Adrenal gland (tissue), 9 donors: ENCODE measurements at regions not wholly inside any gene's neighbourhood (a gene's known extent, or its start where the extent isn't known, plus 50 kb on each side); places are given as distances from the start of the nearest gene placed in this dataset.

Source experiments
- DNase-seq, 7 donors: peaks; one replicate each; pipeline ENCODE4 v3.0.0-alpha.2; 2019 to 2020
- H3K27ac ChIP-seq, 5 donors: fragments of 200-600 bp; sonication (generic) in 4 of 5; 1 replicate in 3 of 5; 2 replicates in 2 of 5; pipeline versions ENCODE4 v1.5.1 to v1.8.0; 2016 to 2020; ENCODE audit warnings: mild to moderate bottlenecking in 1 of 5
- H3K27me3 ChIP-seq: fragments of 200-600 bp; 2 replicates; pipeline ENCODE4 v1.8.0; 2021
- H3K36me3 ChIP-seq, 2 donors: fragments of 200-600 bp; replicated peaks in 1 of 2; 1 replicate in 1 of 2; 2 replicates in 1 of 2; pipeline versions ENCODE4 v1.5.1 to v1.8.0; 2018 to 2022
- H3K4me1 ChIP-seq, 2 donors: fragments of 200-600 bp; replicated peaks in 1 of 2; 1 replicate in 1 of 2; 2 replicates in 1 of 2; pipeline versions ENCODE4 v1.5.1 to v1.8.0; 2018 to 2021
- H3K4me3 ChIP-seq, 4 donors: fragments of 200-600 bp; sonication (generic) in 3 of 4; one replicate each; pipeline ENCODE4 v1.5.1; 2016 to 2018
- H3K9me3 ChIP-seq, 3 donors: fragments of 200-600 bp; sonication (generic) in 1 of 3; replicated peaks in 1 of 3; 1 replicate in 2 of 3; 2 replicates in 1 of 3; pipeline versions ENCODE4 v1.5.1 to v1.8.0; 2016 to 2021
- POLR2A ChIP-seq, 2 donors: fragments of 450-650 bp; IDR thresholded peaks; one replicate each; pipeline ENCODE4 v1.6.1; 2017; ENCODE audit warnings: antibody characterized with exemption in 2 of 2, mild to moderate bottlenecking in 2 of 2, moderate library complexity in 1 of 2
- WGBS, 4 donors: extraction: QIAGEN DNeasy Blood & Tissue Kit in 2 of 4; methylation state at CpG; one replicate each; pipeline versions ENCODE4 v1.1.5 to v1.1.7; 2013 to 2017; 5-methylcytosine and 5-hydroxymethylcytosine counted together
- intact Hi-C, 2 donors: fragments of 100-400 bp; cut with DNase I; formaldehyde crosslinking; loops; one replicate each; pipeline versions ENCODE4 v1.14.1 to v1.15.0; 2022 to 2023
- TF ChIP-seq, protein P1 (sequence below), 6 experiments: fragments of 450-650 bp in 4 of 6; fragments of 200-600 bp in 2 of 6; sonication (generic) in 1 of 6; IDR thresholded peaks; 1 replicate in 5 of 6; 2 replicates in 1 of 6; pipeline versions ENCODE4 v1.5.1 to v1.8.0; 2016 to 2021; ENCODE audit warnings: antibody characterized with exemption in 6 of 6, mild to moderate bottlenecking in 2 of 6, moderate library complexity in 1 of 6
- donor health status: healthy with polysubstance abuse.
- donor health status: Bipolar disorder and iron deficiency.
- donor health status: DM: yes; HTN: yes; CAD: no.
- donor health status: DM: no; HTN: no; CAD: no.
- donor health status: DM: no; HTN: no; CAD: no.

DNA sequence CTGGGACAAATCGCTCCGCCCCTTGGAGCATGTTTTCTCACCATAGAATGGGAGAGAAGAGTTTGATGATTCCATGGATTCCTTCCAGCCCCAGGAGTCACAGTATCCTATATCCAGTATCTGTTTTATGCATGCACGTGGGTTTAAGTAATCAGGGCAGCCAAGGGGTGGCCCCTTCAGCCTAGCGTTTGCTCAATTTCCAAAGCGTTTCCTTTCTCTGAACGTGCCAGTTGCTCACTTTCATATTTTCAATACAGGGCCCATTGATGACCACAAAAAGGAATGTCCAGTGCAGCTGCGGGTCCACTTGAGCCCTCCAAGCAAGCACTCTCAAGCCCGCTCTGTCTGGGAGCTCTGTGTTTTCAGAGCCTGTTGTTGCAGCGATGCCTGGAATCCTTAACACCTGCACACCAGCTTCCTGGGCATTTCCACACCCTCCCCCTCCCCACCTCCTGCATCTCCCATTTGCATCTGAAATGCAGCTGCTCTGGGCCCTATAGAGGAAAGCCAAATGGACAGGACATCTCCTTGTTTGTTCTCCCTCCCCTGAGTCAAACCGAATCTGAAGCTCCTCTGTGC is 164.3 kb upstream of the LPP start:
- no peaks in the 10 kb centered on the region for H3K9me3 ChIP-seq
- no peak overlapping the region for H3K4me3 ChIP-seq
- H3K27me3 ChIP-seq = no peaks in the 10 kb centered on the region
- TF ChIP-seq, protein P1, sequence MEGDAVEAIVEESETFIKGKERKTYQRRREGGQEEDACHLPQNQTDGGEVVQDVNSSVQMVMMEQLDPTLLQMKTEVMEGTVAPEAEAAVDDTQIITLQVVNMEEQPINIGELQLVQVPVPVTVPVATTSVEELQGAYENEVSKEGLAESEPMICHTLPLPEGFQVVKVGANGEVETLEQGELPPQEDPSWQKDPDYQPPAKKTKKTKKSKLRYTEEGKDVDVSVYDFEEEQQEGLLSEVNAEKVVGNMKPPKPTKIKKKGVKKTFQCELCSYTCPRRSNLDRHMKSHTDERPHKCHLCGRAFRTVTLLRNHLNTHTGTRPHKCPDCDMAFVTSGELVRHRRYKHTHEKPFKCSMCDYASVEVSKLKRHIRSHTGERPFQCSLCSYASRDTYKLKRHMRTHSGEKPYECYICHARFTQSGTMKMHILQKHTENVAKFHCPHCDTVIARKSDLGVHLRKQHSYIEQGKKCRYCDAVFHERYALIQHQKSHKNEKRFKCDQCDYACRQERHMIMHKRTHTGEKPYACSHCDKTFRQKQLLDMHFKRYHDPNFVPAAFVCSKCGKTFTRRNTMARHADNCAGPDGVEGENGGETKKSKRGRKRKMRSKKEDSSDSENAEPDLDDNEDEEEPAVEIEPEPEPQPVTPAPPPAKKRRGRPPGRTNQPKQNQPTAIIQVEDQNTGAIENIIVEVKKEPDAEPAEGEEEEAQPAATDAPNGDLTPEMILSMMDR (IDR thresholded peaks at IDR 0.05) = no peak
- no peak for TF ChIP-seq POLR2A (IDR thresholded peaks at IDR 0.05)
- no peak overlapping the region for H3K27ac ChIP-seq
- WGBS, 4 donors = 73 to 85% (median 81%) methylated on average over 10 of the region's 10 CpGs
- no peaks in the 10 kb centered on the region for H3K36me3 ChIP-seq
- DNase-seq = no peak
- intact Hi-C loops = loop anchor here in 1 of 2 donors (10.0 kb wide), 1 partner anchor 55 kb away; no protein-coding TSS in a partner anchor
- no peaks in the 10 kb centered on the region for H3K4me1 ChIP-seq

DNA sequence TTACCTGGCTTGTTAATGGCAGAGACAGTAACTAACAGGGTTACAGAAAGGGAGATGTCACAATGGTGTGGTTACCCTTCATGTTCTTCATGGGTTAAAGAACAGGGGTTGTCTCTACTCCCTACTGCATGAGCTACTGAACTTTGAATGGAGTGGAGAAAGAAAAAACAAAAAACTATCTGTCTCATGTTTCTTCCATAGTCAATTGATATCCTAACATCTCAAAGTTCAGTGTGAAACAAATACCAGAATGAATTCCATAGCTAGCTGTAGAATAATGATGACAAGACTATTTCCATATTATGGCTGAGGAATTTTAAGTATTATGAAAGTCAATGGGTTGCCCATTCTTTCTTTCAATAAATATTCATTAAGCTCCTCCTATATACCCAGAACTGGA is 161.3 kb upstream of the LPP start:
- Histone ChIP-seq H3K27ac (no peak overlapping the region), H3K4me3 (no peak overlapping the region), H3K36me3 (no peaks in the 10 kb centered on the region), H3K9me3 (no peaks in the 10 kb centered on the region), H3K27me3 (no peaks in the 10 kb centered on the region), H3K4me1 (no peaks in the 10 kb centered on the region)
- no peak for DNase-seq
- TF ChIP-seq, protein P1 (IDR thresholded peaks at IDR 0.05) = no peak
- no peak for TF ChIP-seq POLR2A (IDR thresholded peaks at IDR 0.05)
- intact Hi-C loops = no loop called here

DNA sequence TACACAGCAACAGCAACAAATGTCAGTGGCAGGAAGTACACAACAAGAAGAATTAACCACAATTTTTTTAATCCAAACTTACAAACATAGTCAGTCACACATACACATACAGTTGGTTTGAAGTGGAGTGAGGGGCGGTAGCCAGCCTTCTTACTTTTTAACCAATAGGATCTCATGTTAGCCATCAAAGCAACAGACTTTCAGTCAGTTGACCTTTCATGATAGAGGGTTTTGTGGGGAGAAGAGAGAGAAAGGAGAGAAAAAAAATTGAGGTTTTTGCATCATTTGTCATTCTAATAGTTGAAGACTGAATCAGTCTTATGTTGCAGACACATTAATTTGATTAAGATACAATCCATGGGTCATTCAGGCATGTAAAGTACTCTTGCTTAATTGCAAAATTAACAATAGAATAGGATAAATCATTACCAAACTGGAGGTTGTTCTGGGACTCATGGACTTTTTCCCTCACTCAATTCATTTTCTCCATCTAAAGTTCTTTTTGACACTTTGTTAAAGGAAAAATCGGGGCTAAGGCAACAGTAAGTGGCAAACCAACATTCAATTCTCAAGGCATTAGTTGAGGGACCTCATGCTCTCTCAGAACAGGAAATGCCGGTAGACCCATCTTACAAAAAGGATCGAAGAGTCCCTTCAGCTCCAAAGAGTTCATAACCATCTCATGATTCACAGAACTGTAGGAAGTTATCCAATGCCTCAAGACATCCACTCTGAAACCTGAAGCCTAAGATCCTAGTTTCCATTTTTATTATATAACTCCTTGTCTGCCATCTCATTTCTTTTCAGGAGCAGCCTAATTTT is 159.5 kb upstream of the LPP start:
- intact Hi-C loops = no loop called here
- Histone ChIP-seq H3K4me3 (no peak overlapping the region), H3K36me3 (no peaks in the 10 kb centered on the region), H3K4me1 (no peaks in the 10 kb centered on the region), H3K27ac (no peak overlapping the region), H3K9me3 (no peaks in the 10 kb centered on the region), H3K27me3 (no peaks in the 10 kb centered on the region)
- DNase-seq = no peak
- WGBS, 4 donors = 91 to 96% (median 93%) methylated on average over 4 of the region's 4 CpGs
- TF ChIP-seq POLR2A (IDR thresholded peaks at IDR 0.05) = no peak
- TF ChIP-seq, protein P1 (IDR thresholded peaks at IDR 0.05) = no peak

DNA sequence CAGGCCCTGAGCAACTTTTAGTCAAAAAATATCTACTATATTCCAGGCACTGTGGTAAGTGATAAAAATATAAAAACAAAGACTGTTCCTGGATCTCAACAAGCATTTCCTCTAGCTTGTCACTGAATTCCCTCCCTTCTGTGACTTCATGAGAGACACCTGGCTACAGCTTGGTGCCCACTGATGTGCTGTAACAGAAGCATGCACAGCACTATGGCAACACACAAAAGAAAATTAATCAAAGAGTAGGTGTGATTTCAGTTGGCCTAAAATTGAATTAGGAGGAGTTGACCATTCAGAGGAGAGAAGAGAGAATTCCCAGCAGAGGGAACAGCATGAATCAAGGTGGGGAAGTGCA is 158.9 kb upstream of the LPP start:
- intact Hi-C loops = no loop called here
- TF ChIP-seq, protein P1 (IDR thresholded peaks at IDR 0.05) = no peak
- TF ChIP-seq POLR2A (IDR thresholded peaks at IDR 0.05) = no peak
- Histone ChIP-seq H3K4me1 (no peaks in the 10 kb centered on the region), H3K27me3 (no peaks in the 10 kb centered on the region), H3K9me3 (no peaks in the 10 kb centered on the region), H3K27ac (no peak overlapping the region), H3K4me3 (no peak overlapping the region), H3K36me3 (no peaks in the 10 kb centered on the region)
- DNase-seq = no peak
